ENCODE measurements at regions not wholly inside any gene's neighbourhood (a gene's known extent, or its start where the extent isn't known, plus 50 kb on each side); places are given as distances from the start of the nearest gene placed in this dataset.

DNA sequence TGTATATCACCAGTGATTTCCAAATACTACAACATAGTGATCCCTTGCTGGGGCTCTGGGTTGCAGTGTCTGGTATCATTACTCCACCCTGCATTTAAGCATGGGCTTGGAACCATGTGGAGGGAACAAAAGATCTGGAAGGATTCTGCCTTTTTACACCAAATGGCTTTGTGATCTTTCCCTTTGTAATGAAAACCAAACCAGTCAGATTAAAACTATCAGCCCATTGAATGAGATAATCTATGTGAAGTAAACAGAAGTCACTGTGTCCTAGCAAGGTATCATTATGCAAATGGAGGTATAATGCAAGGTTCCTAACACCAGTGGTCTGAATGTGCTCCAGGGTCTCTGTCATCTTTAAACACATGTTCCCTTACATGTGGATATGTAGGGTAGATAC, 474.7 kb upstream of the TNP1 start:
- peaks cover 12% of the 10 kb centered on the region for H3K27me3 Mint-ChIP-seq
- ChIA-PET CTCF (no interaction called here), POLR2A (no interaction called here)
- no peaks in the 10 kb centered on the region for H3K36me3 Mint-ChIP-seq (ENCODE audit: low read depth)
- TF ChIP-seq, protein P1, sequence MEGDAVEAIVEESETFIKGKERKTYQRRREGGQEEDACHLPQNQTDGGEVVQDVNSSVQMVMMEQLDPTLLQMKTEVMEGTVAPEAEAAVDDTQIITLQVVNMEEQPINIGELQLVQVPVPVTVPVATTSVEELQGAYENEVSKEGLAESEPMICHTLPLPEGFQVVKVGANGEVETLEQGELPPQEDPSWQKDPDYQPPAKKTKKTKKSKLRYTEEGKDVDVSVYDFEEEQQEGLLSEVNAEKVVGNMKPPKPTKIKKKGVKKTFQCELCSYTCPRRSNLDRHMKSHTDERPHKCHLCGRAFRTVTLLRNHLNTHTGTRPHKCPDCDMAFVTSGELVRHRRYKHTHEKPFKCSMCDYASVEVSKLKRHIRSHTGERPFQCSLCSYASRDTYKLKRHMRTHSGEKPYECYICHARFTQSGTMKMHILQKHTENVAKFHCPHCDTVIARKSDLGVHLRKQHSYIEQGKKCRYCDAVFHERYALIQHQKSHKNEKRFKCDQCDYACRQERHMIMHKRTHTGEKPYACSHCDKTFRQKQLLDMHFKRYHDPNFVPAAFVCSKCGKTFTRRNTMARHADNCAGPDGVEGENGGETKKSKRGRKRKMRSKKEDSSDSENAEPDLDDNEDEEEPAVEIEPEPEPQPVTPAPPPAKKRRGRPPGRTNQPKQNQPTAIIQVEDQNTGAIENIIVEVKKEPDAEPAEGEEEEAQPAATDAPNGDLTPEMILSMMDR (IDR thresholded peaks at IDR 0.05) = no peak
- intact Hi-C loops (cut with micrococcal nuclease) = no loop called here
- ATAC-seq (ENCODE audit: low read depth) (no peak), DNase-seq (no peak)
- H3K4me3 Mint-ChIP-seq = no peak overlapping the region
- H3K4me1 Mint-ChIP-seq = no peaks in the 10 kb centered on the region
- no peak overlapping the region for H3K27ac Mint-ChIP-seq
- H3K9me3 Mint-ChIP-seq = no peaks in the 10 kb centered on the region

DNA sequence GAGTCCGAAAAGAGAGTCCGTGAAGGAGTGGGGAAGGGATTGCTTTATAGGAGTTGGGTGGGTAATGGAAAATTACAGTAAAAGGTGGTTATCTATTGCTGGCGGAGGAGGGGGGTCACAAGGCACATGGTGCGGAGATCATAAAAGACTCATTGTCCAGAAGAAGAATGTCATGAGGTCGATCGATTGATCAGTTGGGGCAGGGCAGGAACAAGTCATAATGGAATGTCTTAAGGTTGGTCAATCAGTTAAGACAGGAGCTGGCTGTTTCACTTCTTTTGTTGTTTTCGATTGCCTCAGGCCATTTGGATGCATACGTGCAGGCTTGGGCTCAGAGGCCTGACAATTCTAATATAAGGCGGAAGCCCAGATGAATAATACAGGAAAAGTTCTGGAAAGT, 473.0 kb upstream of the TNP1 start:
- H3K4me1 Mint-ChIP-seq = no peaks in the 10 kb centered on the region
- no peak overlapping the region for H3K4me3 Mint-ChIP-seq
- H3K27me3 Mint-ChIP-seq = peaks cover 12% of the 10 kb centered on the region
- DNase-seq (no peak), ATAC-seq (ENCODE audit: low read depth) (no peak)
- ChIA-PET CTCF (no interaction called here), POLR2A (no interaction called here)
- intact Hi-C loops (cut with micrococcal nuclease) = no loop called here
- no peaks in the 10 kb centered on the region for H3K9me3 Mint-ChIP-seq
- H3K27ac Mint-ChIP-seq = no peak overlapping the region
- TF ChIP-seq, protein P1 (IDR thresholded peaks at IDR 0.05) = no peak
- no peaks in the 10 kb centered on the region for H3K36me3 Mint-ChIP-seq (ENCODE audit: low read depth)

DNA sequence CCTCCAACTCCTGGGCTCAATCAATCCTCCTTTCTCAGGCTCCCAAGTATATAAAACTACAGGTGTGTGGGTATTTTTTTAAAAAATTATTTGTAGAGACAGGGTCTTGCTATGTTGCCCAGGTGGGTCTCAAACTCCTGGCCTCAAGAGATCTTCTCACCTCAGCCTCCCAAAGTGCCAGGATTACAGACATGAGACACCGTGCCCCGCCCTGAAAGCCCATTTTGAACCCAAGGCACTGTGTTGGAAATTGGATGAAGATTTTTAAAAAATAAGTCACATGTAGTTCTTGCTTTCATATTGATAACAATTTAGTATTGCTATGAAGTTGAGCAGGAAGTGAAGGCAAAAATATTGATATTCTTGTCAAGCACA, 472.5 kb upstream of the TNP1 start:
- H3K27ac Mint-ChIP-seq = no peak overlapping the region
- H3K4me3 Mint-ChIP-seq = no peak overlapping the region
- TF ChIP-seq, protein P1 (IDR thresholded peaks at IDR 0.05) = no peak
- DNase-seq (no peak), ATAC-seq (ENCODE audit: low read depth) (no peak)
- intact Hi-C loops (cut with micrococcal nuclease) = no loop called here
- H3K9me3 Mint-ChIP-seq = no peaks in the 10 kb centered on the region
- H3K27me3 Mint-ChIP-seq = peaks cover 17% of the 10 kb centered on the region
- no peaks in the 10 kb centered on the region for H3K36me3 Mint-ChIP-seq (ENCODE audit: low read depth)
- ChIA-PET CTCF (no interaction called here), POLR2A (no interaction called here)
- no peaks in the 10 kb centered on the region for H3K4me1 Mint-ChIP-seq

DNA sequence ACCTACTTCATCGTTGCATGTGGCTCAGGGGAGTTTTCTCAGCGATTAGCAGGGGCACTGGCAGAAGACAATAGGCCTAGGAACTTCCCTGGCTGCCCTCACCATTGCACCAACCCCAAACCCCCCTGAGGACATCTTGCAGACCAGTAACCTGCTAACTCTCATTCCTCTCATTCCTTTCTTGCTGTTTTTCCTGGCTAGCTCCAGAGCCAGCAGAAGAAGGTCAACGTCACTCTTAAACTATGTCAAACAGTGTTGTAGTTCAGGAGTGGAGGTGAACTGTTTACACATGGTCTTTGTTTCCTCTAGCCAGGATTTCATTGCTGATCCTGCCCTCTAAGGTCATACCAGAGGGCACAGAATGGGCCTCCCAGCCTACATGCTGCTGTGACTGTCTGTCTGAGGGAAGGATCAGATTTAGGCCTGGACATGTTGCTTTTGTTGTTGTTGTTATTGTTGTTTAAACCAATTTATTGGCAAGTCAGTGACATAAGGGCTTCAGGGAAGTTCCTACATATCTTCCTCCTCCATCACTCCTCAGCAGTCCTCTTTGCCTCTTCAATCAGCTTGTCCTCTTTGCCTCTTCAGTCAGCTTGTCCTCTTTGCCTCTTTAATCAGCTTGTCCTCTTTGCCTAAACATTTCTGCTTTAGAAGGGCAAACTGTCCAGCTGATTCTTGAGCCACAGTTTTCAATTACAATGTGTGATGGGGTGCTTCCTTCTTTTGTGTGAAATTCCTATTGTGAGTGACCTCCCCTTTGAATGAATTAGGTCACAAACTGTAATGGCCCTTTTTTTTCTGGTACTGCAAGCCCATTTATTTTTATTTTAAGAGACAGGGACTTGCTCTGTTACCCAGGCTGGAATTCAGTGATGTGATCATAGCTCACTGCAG, 471.9 kb upstream of the TNP1 start:
- no peaks in the 10 kb centered on the region for H3K4me1 Mint-ChIP-seq
- ChIA-PET POLR2A (no interaction called here), CTCF (no interaction called here)
- no peak overlapping the region for H3K27ac Mint-ChIP-seq
- TF ChIP-seq, protein P1 (IDR thresholded peaks at IDR 0.05) = no peak
- no peaks in the 10 kb centered on the region for H3K9me3 Mint-ChIP-seq
- no peak for DNase-seq
- intact Hi-C loops (cut with micrococcal nuclease) = no loop called here
- H3K4me3 Mint-ChIP-seq = no peak overlapping the region
- no peak for ATAC-seq (ENCODE audit: low read depth)
- H3K27me3 Mint-ChIP-seq = peaks cover 21% of the 10 kb centered on the region
- H3K36me3 Mint-ChIP-seq (ENCODE audit: low read depth) = no peaks in the 10 kb centered on the region

DNA sequence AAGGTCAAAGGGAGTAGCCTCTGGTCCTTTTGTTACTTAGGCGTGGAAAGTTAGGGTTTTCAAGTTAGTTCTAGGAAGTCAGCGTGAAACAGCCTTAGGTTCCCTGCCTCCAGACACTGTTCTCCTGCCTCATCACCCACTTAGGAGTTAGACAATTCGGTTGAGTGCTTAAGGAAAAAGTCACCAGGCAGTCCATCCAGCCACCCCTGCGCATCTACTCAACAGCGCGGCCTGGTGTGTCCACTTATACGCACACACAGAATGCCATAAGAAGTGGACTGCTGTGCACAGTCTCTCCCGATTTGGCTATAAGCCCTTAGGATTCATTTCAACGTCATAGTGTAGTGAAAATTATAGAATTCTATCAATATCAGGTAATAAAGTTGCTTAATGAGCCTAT, 470.8 kb upstream of the TNP1 start:
- ChIA-PET POLR2A (no interaction called here), CTCF (no interaction called here)
- ATAC-seq (ENCODE audit: low read depth) = no peak
- intact Hi-C loops (cut with micrococcal nuclease) = no loop called here
- H3K27ac Mint-ChIP-seq = no peak overlapping the region
- H3K36me3 Mint-ChIP-seq (ENCODE audit: low read depth) = peaks cover under 1% of the 10 kb centered on the region
- no peaks in the 10 kb centered on the region for H3K4me1 Mint-ChIP-seq
- peaks cover under 1% of the 10 kb centered on the region for H3K9me3 Mint-ChIP-seq
- H3K4me3 Mint-ChIP-seq = no peak overlapping the region
- TF ChIP-seq, protein P1 (IDR thresholded peaks at IDR 0.05) = no peak
- DNase-seq = no peak
- peaks cover 32% of the 10 kb centered on the region for H3K27me3 Mint-ChIP-seq

Measured in activated B cell treated with CpG ODN at 0.5 μM for 24 hours (primary cell).